Brain microvascular endothelial cell (primary cell): ENCODE measurements at regions not wholly inside any gene's neighbourhood (a gene's known extent, or its start where the extent isn't known, plus 50 kb on each side); places are given as distances from the start of the nearest gene placed in this dataset.
A peak's percentile ranks its signal among the peaks of the same experiment; 100 is the strongest.

Experiments used
- DNase-seq: peaks from one replicate; pipeline ENCODE4 v3.0.0-alpha.2; 2020
- H3K27ac ChIP-seq: fragments of 250-450 bp; sonication (Bioruptor Pico); 2 replicates; pipeline ENCODE4 v1.5.1; 2020; ENCODE audit warnings: mild to moderate bottlenecking, moderate library complexity
- H3K27me3 ChIP-seq: fragments of 250-450 bp; sonication (Bioruptor Pico); replicated peaks from 2 replicates; pipeline ENCODE4 v1.5.1; 2020; ENCODE audit warnings: mild to moderate bottlenecking
- H3K36me3 ChIP-seq: fragments of 250-450 bp; sonication (Bioruptor Pico); replicated peaks from 2 replicates; pipeline ENCODE4 v1.5.1; 2020; ENCODE audit warnings: mild to moderate bottlenecking
- H3K4me3 ChIP-seq: 2 replicates; pipeline ENCODE4 v1.5.1; 2011; ENCODE audit warnings: low read depth, mild to moderate bottlenecking, control low read depth, low read length, moderate library complexity
- CTCF ChIP-seq: IDR thresholded peaks from 2 replicates; pipeline ENCODE4 v1.5.1; 2011; ENCODE audit warnings: low read depth, mild to moderate bottlenecking, moderate library complexity, low read length, control low read depth, inconsistent platforms; ENCODE audit errors: missing control alignments
- in situ Hi-C: cut with HindIII; loops from 2 replicates; pipeline ENCODE4 v1.10.0; 2017; ENCODE audit warnings: low sequenced_read_pairs, low pct_ligation_motif_present

GRCh38 chr18:67997496-67997895 is 481.0 kb upstream of the DSEL start:
- TF ChIP-seq CTCF: no peak
- in situ Hi-C loops: no loop called here
- Histone ChIP-seq H3K4me3 (no peak overlapping the region), H3K27ac (no peak overlapping the region), H3K27me3 (no peaks in the 10 kb centered on the region), H3K36me3 (no peaks in the 10 kb centered on the region)
- peak; percentile 63 for DNase-seq

- no peaks in the 10 kb centered on the region for H3K27me3 ChIP-seq
- no peak overlapping the region for H3K27ac ChIP-seq
- DNase-seq: no peak
- TF ChIP-seq CTCF: no peak
- in situ Hi-C loops: no loop called here
- H3K4me3 ChIP-seq: no peak overlapping the region
- no peaks in the 10 kb centered on the region for H3K36me3 ChIP-seq
Measured at GRCh38 chr18:67995769-67996168, 479.2 kb upstream of the DSEL start.

GRCh38 chr18:67980241-67980640 is 463.7 kb upstream of the DSEL start:
- DNase-seq: no peak
- H3K27ac ChIP-seq: no peak overlapping the region
- no peak overlapping the region for H3K4me3 ChIP-seq
- in situ Hi-C loops: no loop called here
- H3K27me3 ChIP-seq: no peaks in the 10 kb centered on the region
- no peaks in the 10 kb centered on the region for H3K36me3 ChIP-seq
- no peak for TF ChIP-seq CTCF

- no peak for TF ChIP-seq CTCF
- H3K4me3 ChIP-seq: no peak overlapping the region
- no peak for DNase-seq
- H3K27me3 ChIP-seq: no peaks in the 10 kb centered on the region
- no peak overlapping the region for H3K27ac ChIP-seq
- in situ Hi-C loops: no loop called here
- no peaks in the 10 kb centered on the region for H3K36me3 ChIP-seq
Measured at GRCh38 chr18:67977067-67977616, 460.6 kb upstream of the DSEL start.

GRCh38 chr18:67973916-67974315 is 457.4 kb upstream of the DSEL start:
- Histone ChIP-seq H3K27me3 (no peaks in the 10 kb centered on the region), H3K36me3 (no peaks in the 10 kb centered on the region), H3K4me3 (no peak overlapping the region), H3K27ac (no peak overlapping the region)
- TF ChIP-seq CTCF: no peak
- in situ Hi-C loops: no loop called here
- DNase-seq: no peak

- no peak for TF ChIP-seq CTCF
- in situ Hi-C loops: no loop called here
Measured at GRCh38 chr18:67969458-67969857, 452.9 kb upstream of the DSEL start.

More at GRCh38 chr18:67969458-67969857, 452.9 kb upstream of the DSEL start:
- Histone ChIP-seq H3K36me3 (no peaks in the 10 kb centered on the region), H3K4me3 (no peak overlapping the region), H3K27ac (no peak overlapping the region), H3K27me3 (no peaks in the 10 kb centered on the region)
- DNase-seq: no peak
